OCI-LY3 (cell line): ENCODE measurements at regions not wholly inside any gene's neighbourhood (a gene's known extent, or its start where the extent isn't known, plus 50 kb on each side); places are given as distances from the start of the nearest gene placed in this dataset.

Experiments
- EZH2phosphoT487 ChIP-seq: fragments of 200-600 bp; shearing (Covaris generic); IDR thresholded peaks from 2 replicates; pipeline ENCODE4 v1.6.1; 2018; ENCODE audit warnings: antibody characterized with exemption, mixed run types, low read depth
- TF ChIP-seq, protein P1 (sequence below): fragments of 200-600, 300-600 bp; sonication (generic); IDR thresholded peaks from 2 replicates; pipeline ENCODE4 v1.5.1; 2014; ENCODE audit warnings: antibody characterized with exemption, low read length, low read depth

DNA sequence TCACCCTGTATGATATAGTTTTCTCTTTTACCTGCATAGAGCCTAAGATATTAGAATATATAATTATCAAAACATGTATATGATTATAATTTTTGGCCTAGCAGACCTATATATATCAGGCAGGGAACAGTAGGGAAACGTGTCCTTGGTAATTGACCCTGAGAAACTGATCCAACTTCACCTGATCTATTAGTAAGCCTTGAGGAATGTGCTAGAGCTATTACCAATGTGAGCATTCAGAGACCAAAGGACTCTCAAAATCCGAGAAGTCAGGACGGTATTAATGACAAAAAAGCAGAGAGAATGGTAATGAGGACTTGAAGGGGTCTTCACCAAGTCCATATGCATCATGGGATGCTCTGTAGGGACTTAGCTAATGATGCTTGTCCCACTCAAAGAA lies 571.9 kb downstream of the CPS1 start:
- TF ChIP-seq, protein P1, sequence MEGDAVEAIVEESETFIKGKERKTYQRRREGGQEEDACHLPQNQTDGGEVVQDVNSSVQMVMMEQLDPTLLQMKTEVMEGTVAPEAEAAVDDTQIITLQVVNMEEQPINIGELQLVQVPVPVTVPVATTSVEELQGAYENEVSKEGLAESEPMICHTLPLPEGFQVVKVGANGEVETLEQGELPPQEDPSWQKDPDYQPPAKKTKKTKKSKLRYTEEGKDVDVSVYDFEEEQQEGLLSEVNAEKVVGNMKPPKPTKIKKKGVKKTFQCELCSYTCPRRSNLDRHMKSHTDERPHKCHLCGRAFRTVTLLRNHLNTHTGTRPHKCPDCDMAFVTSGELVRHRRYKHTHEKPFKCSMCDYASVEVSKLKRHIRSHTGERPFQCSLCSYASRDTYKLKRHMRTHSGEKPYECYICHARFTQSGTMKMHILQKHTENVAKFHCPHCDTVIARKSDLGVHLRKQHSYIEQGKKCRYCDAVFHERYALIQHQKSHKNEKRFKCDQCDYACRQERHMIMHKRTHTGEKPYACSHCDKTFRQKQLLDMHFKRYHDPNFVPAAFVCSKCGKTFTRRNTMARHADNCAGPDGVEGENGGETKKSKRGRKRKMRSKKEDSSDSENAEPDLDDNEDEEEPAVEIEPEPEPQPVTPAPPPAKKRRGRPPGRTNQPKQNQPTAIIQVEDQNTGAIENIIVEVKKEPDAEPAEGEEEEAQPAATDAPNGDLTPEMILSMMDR: no peak
- TF ChIP-seq EZH2phosphoT487: no peak
